Muscle of back (tissue), 3 donors: ENCODE measurements at regions not wholly inside any gene's neighbourhood (a gene's known extent, or its start where the extent isn't known, plus 50 kb on each side); places are given as distances from the start of the nearest gene placed in this dataset.

ENCODE experiments used
- DNase-seq, 3 donors: peaks; one replicate each; pipeline versions ENCODE4 v3.0.0 to v3.0.0-alpha.2; 2013

GRCh38 chr11:69378303-69379141 is 84.6 kb downstream of the MYEOV start:
- DNase-seq = no peak

DNA sequence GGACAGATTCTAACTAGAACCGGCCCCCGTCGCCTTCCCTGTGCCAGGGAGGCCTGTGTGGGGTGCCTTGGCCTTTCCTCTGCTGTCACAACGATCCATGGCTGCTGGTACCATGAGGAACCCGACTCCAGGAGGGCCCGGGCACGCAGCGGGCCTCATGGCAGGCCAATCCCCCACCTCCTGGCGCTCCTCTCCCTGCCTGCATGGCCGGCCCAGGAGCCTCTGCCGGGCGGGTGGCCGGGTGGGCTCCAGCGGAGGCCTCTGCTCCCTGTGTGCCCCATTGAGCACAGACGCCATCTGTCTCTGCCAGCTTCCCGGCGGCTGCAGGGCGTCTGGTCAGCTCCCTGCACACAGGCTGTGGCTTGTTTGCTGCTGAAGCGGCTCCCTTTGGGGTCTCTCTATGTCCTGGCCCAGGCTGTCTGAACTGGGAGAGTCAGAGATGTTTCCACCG is 86.5 kb downstream of the MYEOV start:
- no peak for DNase-seq

DNA sequence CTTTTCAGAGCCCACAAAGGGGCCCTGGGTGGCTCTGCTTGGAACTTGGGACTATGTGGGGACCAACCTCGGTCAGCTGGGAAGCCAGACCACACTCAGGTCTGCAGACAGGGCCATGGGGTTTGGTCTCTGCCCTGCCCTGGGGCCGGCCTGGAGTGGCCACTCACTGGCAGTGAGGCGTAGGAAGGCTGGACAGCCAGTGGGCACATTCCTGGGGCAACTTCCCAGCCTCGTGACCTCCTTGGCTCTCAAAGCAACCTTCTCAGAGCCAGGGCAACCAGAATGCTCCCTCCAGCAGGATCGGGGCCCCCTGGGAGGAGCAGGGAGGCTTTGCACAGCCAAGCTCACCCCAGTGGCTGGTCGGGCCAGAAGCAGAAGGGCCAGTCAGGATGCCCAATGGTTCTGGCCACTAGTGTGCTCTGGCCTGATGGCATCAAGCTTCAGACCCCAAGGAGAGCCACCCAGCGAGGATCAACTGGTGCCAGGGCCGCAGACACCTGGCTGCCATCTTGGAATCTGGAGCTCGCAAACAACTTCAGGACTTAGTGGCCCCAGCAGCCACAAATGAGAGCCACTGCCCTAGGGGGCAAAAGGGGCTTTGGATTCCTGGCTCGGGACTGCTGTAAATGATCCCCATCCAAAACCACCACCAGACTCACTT is 87.1 kb downstream of the MYEOV start:
- DNase-seq = no peak

DNA sequence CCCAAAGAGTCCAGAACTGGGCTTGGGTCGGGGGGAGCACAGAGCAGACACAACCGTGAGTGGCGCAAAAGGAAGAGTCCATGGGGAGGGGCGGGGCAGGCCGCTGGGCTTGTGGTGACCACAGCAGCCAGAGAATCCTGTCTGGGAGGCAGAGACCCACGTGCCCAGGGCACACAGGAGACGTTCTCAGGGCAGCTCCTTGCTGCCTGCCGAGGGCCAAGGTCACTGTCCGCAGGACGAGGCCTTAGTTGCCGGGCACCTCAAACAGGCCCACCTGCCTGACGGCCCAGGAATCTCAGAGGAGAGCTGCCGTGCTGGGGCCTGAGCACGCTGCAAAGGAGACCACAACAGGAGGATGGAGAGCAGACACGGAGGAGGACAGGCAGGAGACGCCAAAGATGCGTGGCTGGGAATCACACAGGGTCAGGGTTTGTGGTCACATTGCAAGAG is 87.8 kb downstream of the MYEOV start:
- DNase-seq = no peak

DNA sequence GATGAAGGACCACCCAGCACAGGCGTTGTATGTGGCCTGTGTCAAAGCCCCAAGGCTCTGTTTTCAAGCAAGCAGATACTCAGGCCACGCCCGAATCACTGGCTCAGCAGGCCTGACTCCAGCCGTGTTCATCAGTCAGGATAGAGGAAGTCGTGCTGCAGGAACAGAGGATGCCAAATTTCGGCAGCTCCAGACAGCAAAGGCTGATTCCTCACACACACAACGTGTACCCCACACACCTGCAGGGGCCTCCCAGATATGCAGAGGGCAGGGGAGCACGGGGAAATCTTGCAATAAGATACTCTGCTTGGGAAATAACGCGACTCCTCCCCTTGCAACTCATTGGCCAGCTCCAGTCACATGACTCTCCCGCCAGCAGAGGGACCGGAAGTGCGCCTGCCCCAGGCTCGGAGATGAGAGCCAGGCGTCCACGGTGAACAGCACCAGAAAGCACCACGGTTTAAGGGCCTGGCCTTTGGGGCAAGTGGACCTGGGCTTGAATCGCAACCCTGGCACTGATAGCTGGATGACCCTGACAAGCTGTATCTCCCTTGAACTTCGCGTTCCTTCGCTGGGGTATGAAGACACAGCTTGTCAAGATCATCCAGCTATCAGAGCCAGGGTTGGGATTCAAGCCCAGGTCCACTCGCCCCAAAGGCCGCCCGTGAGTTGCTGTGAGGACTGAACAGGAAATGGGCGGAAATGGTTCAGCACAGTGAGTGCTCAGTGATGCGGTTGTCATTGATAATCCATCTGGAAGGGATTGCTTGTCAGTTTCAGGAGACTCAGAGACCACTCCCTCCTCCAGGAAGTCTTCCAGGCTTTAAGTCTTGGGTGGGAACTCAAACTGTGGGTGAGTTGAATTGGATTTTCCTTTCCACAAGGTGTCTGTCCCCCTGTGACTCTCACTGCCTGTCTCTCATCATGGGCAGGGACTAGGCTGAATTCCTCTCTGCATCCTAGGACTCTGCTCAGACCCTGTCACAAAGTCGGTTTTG is 88.5 kb downstream of the MYEOV start:
- DNase-seq = peak; percentile 10 to 72 (median 39)

DNA sequence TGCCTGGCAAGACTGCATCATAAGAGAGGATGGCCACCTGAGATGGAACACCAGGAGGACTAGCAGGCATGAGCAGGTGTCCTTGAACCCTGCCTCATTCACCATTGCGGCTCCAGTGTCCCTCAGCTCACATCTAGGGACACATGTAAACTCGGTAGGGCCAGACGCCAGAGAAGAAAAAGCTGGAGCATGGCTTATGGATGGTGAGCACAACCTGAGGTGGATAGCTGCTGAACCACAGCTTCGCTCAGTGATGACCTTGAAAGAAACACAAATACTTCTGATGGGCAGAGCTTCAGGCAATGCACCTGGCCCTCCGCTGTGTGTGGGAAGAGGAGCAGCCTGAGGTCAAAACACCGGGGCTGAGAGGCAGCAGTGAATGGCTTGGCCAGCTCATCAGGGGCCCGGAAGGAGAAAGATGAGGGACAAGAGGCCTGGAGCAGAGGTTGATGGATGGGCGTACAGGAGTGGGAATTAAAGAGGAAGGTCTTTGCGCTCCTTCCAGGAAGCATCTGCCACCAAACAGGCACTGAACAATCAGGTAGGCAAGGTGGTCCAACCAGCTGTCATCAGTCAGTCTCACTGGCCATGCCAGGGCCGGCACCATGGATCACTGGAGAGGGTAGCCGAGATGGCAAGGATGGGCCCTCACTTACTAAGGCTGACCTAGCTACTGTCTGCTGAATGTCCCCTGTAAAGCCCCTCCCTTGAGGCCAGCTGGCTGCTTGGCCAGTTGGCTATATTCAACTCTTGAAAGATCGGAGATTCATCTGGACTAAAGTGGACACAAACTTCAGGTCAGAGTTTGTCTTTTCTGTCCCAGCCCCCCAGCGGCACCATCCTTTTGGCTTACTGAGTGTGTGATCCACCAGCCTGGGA is 89.7 kb downstream of the MYEOV start:
- no peak for DNase-seq

- DNase-seq = peak; percentile 13 to 87 (median 26)
Measured at GRCh38 chr11:69384251-69385143, 90.5 kb downstream of the MYEOV start.

DNA sequence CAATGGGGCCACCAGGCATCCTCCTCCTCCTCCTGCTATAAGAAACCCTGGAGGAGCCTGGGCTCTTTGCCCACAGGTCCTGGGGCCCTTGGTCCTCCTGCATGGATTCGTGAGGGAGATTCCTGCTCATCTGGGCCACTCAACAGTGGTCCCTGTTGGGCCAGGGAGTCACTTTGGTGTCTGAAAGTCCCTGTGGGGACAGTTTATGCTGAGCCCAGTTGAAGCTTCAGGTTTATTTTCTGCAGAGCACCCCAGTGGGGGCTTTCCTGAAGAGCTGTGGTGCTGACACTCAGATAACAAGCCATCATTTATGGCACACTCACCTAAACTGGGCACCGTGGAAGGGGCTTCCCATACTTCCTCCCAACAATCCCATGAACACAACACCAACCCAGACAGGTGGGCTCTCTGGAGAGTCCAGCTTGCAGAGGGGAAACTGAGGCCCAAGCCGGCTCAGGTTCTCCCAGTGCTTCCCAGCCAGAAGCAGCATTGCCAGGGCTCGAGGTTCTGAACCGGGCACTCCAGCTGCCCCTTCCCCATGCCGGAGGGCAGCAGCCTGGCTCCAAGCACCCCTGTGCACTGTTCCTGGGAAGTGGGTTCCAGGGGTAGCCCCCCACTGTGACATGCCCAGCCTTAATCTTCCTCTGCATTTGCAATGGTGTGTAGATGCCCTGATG is 91.3 kb downstream of the MYEOV start:
- DNase-seq = no peak

- no peak for DNase-seq
Measured at GRCh38 chr11:69385832-69386427, 92.0 kb downstream of the MYEOV start.

- DNase-seq = no peak
Measured at GRCh38 chr11:69386594-69387408, 92.8 kb downstream of the MYEOV start.

DNA sequence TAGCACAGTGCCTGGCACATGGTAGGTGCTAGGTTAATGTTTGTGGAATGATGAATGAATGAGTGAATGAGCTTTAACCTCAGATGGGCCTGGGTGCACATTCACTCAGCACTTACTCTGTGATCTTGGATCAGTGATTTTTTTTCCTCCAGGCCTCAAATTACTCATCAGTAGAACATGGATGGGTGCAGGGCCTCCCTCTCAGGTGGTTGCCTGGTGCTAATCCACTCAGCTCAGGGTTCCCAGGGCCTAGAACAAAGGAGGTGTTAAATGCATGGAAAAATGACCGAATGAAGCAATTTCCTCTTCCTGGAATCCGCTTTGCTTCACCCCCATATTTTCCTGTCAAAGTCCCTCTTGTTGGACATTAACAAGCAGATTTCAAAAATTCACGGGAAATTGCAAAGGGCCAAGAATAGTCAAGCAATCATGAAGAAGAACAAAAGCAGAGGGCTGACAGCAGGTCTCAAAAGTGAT is 93.5 kb downstream of the MYEOV start:
- DNase-seq = no peak

GRCh38 chr11:69388210-69388609 is 93.3 kb upstream of the LINC01488 start:
- DNase-seq = no peak

DNA sequence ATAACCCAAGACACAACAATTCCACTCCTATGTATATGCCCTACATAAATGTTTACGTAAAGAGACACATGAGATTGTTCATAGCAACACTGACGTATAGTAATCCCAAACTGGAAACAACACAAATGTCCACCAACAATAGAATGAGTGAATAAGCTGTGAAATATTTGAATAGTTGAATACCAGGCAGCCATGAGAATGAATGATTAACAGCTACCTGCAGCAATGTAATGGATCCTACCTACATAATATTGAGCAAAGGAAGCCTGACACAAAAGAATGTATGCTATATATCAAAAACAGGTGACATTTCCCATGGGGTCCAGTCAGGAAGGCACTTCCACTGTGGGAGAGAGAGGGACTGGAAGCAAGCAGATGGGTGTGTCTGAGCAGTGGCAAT is 92.8 kb upstream of the LINC01488 start:
- DNase-seq = no peak

DNA sequence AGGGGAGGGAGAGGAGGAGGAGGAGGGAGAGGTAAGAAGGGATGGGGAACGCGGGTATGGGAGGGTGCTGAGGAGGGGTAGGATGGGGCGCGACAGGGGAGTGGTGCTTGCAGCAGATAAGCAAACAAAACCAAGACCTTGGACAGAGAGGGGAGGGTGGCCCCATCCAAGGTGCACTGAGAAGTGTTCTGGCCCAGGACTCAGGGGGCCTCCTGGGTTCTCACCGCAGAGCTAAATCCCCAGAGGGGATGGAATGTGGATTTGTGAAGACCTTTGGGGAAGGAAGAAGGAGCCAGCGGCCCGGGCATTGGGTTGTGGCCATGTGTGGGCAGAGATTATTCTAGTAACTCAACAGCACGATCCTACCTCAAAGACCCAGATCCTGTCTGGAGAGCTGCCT is 90.9 kb upstream of the LINC01488 start:
- DNase-seq = no peak

DNA sequence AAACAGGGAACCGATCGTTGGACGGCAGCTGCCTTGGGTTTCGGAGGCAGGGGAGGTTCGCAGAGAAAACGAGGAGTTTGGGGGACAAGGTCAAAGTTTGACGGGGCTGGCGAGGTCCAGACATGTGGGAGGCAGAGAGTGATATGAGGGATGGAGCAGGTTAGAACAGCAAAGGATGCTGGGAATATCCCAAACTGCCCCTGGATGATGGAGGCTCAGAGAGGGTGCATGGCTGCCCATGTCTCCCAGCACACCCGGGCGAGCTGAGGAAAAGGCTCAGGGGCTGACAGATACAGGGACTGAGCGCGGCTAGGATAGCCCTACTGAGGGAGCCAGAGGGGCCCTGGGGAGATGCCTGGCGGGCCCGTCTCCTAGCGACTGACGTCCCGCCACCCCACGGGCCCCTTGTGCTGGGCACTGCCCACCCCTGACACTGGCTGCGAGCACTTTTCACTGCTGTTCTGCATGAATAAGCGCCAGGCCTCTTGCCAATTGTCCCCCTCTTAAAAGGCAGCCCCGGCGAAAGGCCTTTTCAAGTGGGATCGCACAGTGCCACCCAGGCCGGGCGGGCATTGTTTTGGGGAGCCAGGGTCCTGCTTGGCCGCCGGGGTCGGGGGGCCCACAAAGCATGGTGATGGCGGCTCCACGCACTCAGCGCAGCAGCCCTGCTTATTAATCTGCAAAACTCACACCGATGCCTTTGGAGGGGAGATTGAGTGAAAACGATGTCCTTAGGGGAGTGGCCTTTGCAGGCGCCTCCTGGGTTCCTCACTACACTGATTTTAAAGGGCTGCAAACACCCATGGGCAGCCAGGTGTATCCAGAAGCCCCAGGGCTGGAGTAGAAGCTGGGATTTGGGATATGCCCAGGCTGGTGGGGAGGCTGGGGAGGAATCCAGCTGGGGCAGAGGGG is 90.0 kb upstream of the LINC01488 start:
- DNase-seq = no peak

DNA sequence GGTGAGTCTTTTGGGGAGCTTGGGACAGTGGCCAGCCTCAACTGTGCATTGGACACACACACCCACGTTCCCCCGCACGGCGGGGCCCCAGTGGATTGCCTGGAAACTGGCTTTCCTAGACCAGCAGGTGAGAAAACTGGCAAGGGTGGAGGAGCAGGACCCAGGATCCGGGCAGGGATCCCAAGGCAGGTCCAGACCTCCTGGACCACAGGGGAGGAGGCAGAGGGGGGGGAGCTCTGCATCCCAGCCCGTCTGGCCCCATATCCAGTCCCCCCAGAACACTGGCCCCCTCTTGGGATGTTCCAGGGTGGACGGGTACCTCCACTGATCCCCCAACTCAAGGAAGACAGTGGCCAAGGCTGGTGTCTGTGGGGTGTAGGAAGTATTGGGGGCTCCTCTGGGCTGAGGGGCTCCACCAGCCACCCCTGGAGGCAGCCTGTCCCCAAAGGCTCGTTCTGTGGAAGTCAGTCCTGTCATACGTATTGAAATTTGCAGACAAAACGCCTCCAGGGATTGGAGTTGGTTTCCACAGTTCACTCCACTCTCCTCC is 89.3 kb upstream of the LINC01488 start:
- no peak for DNase-seq
